SKM-1 (cell line): ENCODE measurements at regions not wholly inside any gene's neighbourhood (a gene's known extent, or its start where the extent isn't known, plus 50 kb on each side); places are given as distances from the start of the nearest gene placed in this dataset.
A peak's percentile ranks its signal among the peaks of the same experiment; 100 is the strongest.
"Not testable (repeated sequence)": the region's sequence is repeated elsewhere in the genome, so short reads cannot be mapped to it uniquely, and the experiment has no call there.

ENCODE experiments used
- DNase-seq: peaks from one replicate; lab custom pipeline; 2025; ENCODE audit not compliant: unreplicated experiment; lab: John Stamatoyannopoulos, UW

- DNase-seq: no peak
These were observed 130.5 kb downstream of the IRX5 start for GRCh38 chr16:55061126-55061525.

DNA sequence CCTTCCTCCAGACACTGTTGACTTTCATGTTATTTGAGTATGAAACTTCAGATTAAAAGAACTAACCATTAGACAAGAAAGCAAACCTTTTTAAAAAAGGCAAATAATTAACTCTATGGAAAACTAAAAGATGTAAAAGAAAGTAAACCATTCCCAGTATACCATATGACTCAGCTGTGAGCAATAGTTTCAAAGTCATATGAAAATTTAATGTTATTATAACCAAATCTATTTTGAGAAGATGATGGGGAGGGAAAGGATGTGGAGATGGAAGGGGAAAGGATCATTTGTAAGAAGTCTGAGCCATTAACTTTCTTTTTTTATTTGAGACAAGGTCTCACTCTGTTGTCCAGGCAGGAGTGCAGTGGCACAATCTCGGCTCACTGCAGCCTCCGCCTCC, 131.8 kb downstream of the IRX5 start:
- no peak for DNase-seq

DNA sequence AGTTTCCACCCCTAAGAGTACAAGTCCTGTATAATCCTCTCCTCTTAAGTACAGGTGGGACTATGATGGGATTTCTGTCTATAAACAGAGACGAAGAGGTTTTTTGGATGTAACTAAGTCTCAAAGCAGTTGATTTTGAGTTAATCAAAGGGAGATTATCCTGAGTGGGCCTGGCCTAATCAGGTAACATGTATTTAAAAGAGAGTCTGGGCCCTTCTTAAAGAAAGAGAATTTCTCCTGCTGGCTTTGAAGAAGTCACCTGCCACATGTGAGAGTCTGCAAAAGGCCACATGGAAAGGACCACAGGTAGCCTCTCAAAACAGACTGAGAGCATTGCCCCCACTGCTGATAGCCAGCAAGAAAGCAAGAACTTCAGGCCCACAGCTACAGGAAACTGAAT, 142.3 kb downstream of the IRX5 start:
- no peak for DNase-seq

DNA sequence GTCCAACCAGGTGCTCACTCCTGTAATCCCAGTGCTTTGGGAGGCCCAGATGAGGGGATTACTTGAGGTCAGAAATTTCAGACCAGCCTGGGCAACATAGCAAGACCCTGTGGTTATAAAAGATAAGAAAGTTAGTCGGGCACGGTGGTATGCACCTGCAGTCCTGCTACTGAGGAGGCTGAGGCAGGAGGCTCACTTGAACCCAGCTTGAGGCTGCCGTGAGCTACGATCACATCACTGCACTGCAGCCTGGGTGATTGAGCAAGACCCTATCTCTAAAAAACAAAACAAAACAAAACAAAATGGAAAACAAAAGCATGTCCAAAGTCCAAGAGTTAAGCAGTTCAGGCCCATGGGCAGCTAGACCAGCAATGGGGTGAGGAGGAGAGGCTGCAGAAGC, 143.2 kb downstream of the IRX5 start:
- DNase-seq: no peak

- not testable (repeated sequence) for DNase-seq
These were observed 144.5 kb downstream of the IRX5 start for GRCh38 chr16:55075208-55075607.

DNA sequence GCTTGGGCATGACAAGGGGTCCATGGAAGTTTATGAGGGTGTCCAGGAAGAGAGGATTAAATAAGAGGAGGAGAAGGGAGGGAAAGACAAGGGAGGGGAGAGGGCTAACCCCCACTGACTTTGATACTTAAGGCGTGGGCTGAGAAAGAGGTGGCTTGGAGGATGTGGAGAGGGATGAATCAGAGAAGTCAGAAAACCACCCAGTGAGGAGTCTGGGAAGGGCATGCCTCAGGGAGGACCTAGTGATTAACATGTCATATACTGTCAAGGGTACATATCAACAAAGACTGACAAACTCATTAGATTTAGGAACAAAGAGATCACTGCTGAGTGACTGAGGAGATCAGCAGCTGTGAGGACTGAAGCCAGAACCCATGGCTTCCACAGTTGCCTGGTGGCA, 145.4 kb downstream of the IRX5 start:
- no peak for DNase-seq

GRCh38 chr16:55077266-55077665, 146.6 kb downstream of the IRX5 start:
- DNase-seq: no peak

DNA sequence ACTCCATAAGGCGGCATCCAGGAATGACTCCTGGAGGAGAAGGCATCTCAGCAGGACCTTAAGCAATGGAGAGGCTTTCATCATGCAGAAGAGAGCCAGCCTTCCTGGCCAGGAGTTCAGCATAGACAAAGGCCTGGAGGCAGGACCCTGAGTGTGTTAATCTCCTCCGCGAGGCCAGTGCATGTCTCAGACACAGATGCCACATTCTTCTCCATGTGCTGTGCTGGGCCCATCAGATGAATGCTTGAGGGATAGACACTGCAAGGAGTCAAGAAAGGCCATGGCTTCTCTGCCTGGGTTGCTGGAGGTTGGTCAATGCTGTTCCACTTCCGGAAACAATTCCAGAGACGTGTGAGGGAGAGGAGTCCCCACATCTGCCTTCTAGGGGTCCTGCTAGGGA, 147.5 kb downstream of the IRX5 start:
- no peak for DNase-seq

- DNase-seq: no peak
These were observed 148.2 kb downstream of the IRX5 start for GRCh38 chr16:55078699-55079410.

- no peak for DNase-seq
These were observed 151.2 kb downstream of the IRX5 start for GRCh38 chr16:55081622-55082590.

DNA sequence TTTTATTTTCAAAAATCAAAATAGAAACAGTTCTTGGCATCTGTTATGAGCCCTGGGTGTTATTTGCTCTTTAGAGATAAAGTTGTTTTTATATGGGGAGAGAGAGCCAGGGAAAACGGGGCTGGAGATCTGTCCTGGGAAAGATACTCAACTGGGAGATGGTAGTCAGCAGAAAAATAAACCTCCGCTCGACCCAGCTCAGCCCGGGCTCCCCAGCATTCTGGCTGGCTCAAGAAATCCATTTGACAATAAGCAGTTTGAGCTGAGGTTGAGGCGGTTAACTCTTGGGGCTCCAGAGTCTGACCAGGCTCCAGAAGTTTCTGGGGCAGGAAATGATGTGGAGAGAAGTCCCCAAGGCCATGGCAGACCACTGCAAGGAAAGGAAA, 151.9 kb downstream of the IRX5 start:
- no peak for DNase-seq

GRCh38 chr16:55083052-55083451, 152.4 kb downstream of the IRX5 start:
- DNase-seq: no peak

GRCh38 chr16:55088098-55088497, 157.4 kb downstream of the IRX5 start:
- no peak for DNase-seq

DNA sequence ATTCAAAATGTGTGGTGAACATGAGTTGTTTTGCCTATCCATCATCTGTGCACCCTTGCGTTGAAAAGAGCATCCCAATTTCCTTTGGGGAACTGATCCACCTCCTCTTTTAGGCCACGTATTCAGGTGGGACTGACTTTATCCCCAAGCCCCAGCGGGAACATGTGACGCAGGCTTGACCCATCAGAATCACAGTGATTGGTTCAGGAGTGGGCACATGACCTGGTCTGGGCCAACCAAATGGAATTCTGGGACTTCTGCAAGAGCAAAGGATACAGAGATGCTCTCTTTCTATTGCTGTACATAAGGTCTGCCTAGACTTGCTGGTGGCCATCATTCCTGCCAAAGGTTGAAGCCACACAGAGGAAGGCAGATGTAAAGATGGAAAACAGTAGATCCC, 158.9 kb downstream of the IRX5 start:
- no peak for DNase-seq

DNA sequence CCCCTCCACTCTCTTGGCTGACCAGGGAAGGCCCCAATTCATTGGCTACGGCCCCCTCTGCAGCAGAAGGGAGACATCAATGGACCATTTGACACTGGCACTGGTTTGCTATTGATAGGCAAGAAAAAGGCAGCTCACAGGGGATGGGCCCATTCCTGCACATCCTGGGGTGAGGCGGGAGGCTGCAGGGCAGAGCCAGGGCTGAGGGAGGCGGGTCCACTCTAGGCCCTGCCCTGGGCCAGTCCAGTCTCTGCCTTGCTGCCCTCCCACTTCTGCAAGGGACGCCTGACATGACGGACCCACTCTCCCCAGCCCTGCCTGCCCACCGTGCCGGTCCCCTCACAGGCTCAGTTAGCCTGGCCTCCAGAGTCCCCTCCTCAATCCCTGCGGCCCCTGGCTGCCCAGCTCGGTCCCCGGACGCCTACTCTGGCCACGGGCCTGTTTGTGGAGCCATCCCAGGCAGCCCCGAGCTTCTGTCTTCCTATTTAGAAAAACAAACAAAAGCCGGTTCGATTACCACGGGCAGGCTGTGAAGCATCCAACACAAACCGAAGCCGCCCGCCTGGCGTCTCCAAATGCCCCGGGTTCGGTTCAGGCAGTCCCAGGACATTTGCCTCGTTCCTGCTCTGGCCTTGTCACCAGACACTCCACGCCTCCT, 160.7 kb downstream of the IRX5 start:
- DNase-seq: no peak

GRCh38 chr16:55091871-55092230, 161.2 kb downstream of the IRX5 start:
- DNase-seq: no peak

- peak; percentile 93 for DNase-seq
These were observed 169.4 kb downstream of the IRX5 start for GRCh38 chr16:55100100-55100499.

DNA sequence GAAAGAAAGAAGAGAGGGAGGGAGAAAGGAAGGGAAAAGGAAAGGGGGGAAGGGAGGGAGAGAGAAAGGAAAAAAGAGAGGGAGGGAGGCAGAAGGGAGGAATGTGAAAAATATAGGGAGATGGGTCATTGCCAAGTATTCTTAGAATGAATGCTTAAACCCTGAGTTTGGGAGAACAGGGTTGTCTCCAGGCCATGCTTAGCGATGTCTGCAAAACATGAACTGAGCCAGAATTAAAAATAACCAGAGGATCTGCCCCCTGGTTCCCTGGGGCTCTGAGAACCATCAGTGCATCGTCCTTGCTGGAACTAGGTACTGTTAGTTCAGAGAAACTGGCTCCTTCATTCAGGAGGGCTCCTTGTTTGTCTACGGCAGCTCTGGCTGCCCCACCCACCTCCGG, 170.4 kb downstream of the IRX5 start:
- DNase-seq: no peak

- DNase-seq: no peak
These were observed 171.4 kb downstream of the IRX5 start for GRCh38 chr16:55102077-55102476.

GRCh38 chr16:55102531-55102930, 171.9 kb downstream of the IRX5 start:
- DNase-seq: no peak

- no peak for DNase-seq
These were observed 177.2 kb downstream of the IRX5 start for GRCh38 chr16:55107851-55108250.

DNA sequence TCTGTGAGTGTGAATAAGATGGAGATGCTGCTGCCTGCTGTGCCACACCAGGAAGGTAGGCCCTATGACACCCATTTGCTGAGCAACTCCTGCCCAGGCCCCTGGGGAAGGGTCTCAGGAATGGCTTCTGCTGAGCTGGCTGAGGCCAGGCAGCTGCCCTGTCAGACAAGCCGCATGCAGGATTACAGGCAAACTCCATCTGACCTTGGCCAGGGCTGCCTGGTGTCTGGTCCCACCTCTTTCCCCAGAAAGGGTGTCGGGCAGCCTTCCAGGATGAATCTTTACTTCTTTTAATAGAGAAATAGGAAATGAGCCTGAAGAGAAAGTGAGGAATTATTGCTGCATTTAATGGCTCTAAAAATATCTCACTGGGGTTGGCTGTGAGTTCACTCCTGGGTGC, 182.5 kb downstream of the IRX5 start:
- DNase-seq: no peak
